DOHH2 (cell line): ENCODE measurements at regions not wholly inside any gene's neighbourhood (a gene's known extent, or its start where the extent isn't known, plus 50 kb on each side); places are given as distances from the start of the nearest gene placed in this dataset.
A peak's percentile ranks its signal among the peaks of the same experiment; 100 is the strongest.

Experiments
- H3F3A ChIP-seq: fragments of 200-600 bp; sonication (generic), shearing (Covaris generic); 2 replicates; pipeline ENCODE4 v1.6.0; 2016; ENCODE audit warnings: antibody characterized with exemption, mild to moderate bottlenecking; ENCODE audit not compliant: control insufficient read depth, insufficient read depth
- H3K27ac ChIP-seq: fragments of 200-600 bp; sonication (generic); 2 replicates; pipeline ENCODE4 v1.5.1; 2014; ENCODE audit warnings: low read depth, mild to moderate bottlenecking, low read length, moderate library complexity
- H3K27me3 ChIP-seq: fragments of 200-600 bp; sonication (generic); 2 replicates; pipeline ENCODE4 v1.6.1; 2014; ENCODE audit warnings: mild to moderate bottlenecking, low read length, mixed read lengths; ENCODE audit not compliant: control insufficient read depth
- H3K36me3 ChIP-seq: fragments of 200-600 bp; sonication (generic); 2 replicates; pipeline ENCODE4 v1.6.1; 2014; ENCODE audit warnings: mild to moderate bottlenecking, low read length, moderate library complexity, mixed read lengths; ENCODE audit not compliant: control insufficient read depth
- H3K4me1 ChIP-seq: fragments of 200-600 bp; sonication (generic); 2 replicates; pipeline ENCODE4 v1.6.1; 2014; ENCODE audit warnings: mild to moderate bottlenecking, low read length, mixed read lengths; ENCODE audit not compliant: control insufficient read depth
- H3K4me2 ChIP-seq: fragments of 200-600 bp; sonication (generic); 2 replicates; pipeline ENCODE4 v1.6.0; 2014; ENCODE audit warnings: mild to moderate bottlenecking, low read length, moderate library complexity
- H3K4me3 ChIP-seq: fragments of 200-600 bp; sonication (generic); 2 replicates; pipeline ENCODE4 v1.5.1; 2014; ENCODE audit warnings: mild to moderate bottlenecking, low read length, mixed read lengths
- H3K79me2 ChIP-seq: fragments of 200-600 bp; sonication (generic); 2 replicates; pipeline ENCODE4 v1.6.1; 2014; ENCODE audit warnings: mild to moderate bottlenecking, low read length, mixed read lengths; ENCODE audit not compliant: control insufficient read depth
- H3K9me2 ChIP-seq: fragments of 200-600 bp; sonication (generic); replicated peaks from 2 replicates; pipeline ENCODE4 v1.6.1; 2014; ENCODE audit warnings: mild to moderate bottlenecking, low read length, mixed read lengths; ENCODE audit not compliant: control insufficient read depth
- H3K9me3 ChIP-seq: fragments of 200-600 bp; sonication (generic); 2 replicates; pipeline ENCODE4 v1.6.1; 2014; ENCODE audit warnings: antibody characterized with exemption, low read length, mixed read lengths; ENCODE audit not compliant: control insufficient read depth, insufficient read depth
- H4K20me1 ChIP-seq: fragments of 200-600 bp; sonication (generic); 2 replicates; pipeline ENCODE4 v1.6.0; 2014; ENCODE audit warnings: low read depth, mild to moderate bottlenecking, antibody characterized with exemption, low read length, moderate library complexity; ENCODE audit not compliant: control insufficient read depth, insufficient read depth
- CTCF ChIP-seq: fragments of 200-600 bp; sonication (generic); IDR thresholded peaks from one replicate; pipeline ENCODE4 v1.5.1; 2014; ENCODE audit warnings: antibody characterized with exemption, mild to moderate bottlenecking, low read depth, low read length; ENCODE audit not compliant: poor library complexity, severe bottlenecking
- EZH2phosphoT487 ChIP-seq: fragments of 200-600 bp; sonication (generic); IDR thresholded peaks from 2 replicates; pipeline ENCODE4 v1.6.1; 2017; ENCODE audit warnings: borderline replicate concordance, mild to moderate bottlenecking, antibody characterized with exemption, low read length, moderate library complexity, mixed read lengths

DNA sequence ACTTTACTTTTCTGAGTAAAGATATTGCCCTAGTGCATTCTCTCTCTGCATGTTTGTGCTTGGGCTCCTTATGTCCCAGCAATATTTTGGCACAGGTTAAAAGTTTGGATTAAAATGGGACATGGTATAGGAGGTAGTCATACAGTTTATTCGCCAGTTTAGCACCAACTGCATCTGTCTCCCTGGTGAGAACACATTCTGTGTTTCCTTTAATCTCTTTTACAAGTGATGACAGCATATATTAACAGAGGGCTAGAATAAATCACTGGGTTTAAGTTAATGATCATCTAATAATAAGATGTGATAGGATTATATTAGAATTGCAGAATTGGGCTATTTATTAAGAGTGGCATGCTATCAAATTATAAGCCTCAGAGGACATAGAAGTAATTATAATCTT, 550.1 kb downstream of the LRRC70 start:
- H3K4me3 ChIP-seq = no peak overlapping the region
- H3K36me3 ChIP-seq = no peaks in the 10 kb centered on the region
- no peaks in the 10 kb centered on the region for H3K9me2 ChIP-seq
- H3K27ac ChIP-seq = no peak overlapping the region
- H3K27me3 ChIP-seq = no peaks in the 10 kb centered on the region
- H3K4me1 ChIP-seq = no peaks in the 10 kb centered on the region
- TF ChIP-seq EZH2phosphoT487 = no peak
- TF ChIP-seq CTCF = no peak
- H3F3A ChIP-seq = no peaks in the 10 kb centered on the region
- H3K79me2 ChIP-seq = no peaks in the 10 kb centered on the region
- no peak overlapping the region for H3K4me2 ChIP-seq
- no peaks in the 10 kb centered on the region for H3K9me3 ChIP-seq
- H4K20me1 ChIP-seq = no peaks in the 10 kb centered on the region

DNA sequence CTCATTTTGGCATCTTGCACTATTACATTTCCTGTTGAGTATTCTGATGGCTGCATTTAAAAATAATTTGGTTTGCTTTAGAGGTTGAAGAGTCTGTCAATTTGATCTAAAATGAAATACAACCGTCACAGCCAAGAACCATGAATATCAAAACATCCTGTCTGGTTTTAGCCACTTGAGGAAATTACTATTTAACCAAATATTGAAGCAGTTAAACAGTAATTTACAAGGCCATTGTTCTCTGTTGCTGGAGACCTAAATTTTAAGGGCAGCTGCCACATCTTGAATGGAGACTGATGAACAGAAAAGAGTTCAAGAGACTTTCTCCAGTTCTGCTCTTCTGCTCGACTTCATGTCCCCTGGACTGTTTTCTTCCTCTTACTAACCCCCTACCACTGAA, 549.4 kb downstream of the LRRC70 start:
- no peak overlapping the region for H3K4me2 ChIP-seq
- no peaks in the 10 kb centered on the region for H3K27me3 ChIP-seq
- H3K79me2 ChIP-seq = no peaks in the 10 kb centered on the region
- no peak overlapping the region for H3K27ac ChIP-seq
- H4K20me1 ChIP-seq = no peaks in the 10 kb centered on the region
- no peak overlapping the region for H3K4me3 ChIP-seq
- no peaks in the 10 kb centered on the region for H3K9me2 ChIP-seq
- TF ChIP-seq CTCF (no peak), EZH2phosphoT487 (no peak)
- no peaks in the 10 kb centered on the region for H3K4me1 ChIP-seq
- no peaks in the 10 kb centered on the region for H3F3A ChIP-seq
- no peaks in the 10 kb centered on the region for H3K36me3 ChIP-seq
- H3K9me3 ChIP-seq = no peaks in the 10 kb centered on the region

DNA sequence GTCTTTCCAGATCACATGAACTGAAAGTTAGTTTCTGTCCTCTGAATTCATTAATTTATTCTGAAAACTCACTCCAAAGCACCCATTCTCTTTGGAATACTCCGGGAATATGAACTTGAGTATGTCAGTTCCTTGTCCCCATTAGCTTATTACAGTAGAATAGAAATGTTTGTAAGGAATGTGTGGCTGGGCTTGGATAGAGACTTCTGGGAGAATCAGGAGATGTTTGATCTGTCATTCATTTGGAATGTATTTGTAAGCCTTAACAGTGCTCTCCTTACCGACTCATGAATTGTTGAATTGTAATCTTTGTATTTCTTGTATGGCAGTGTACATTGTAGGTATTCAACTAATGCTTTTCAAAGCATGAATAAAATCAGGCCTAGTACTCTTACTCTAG, 548.4 kb downstream of the LRRC70 start:
- no peak overlapping the region for H3K4me2 ChIP-seq
- H3F3A ChIP-seq = no peaks in the 10 kb centered on the region
- no peak for TF ChIP-seq CTCF
- no peaks in the 10 kb centered on the region for H3K36me3 ChIP-seq
- H3K4me1 ChIP-seq = no peaks in the 10 kb centered on the region
- H3K4me3 ChIP-seq = no peak overlapping the region
- no peaks in the 10 kb centered on the region for H4K20me1 ChIP-seq
- H3K27me3 ChIP-seq = no peaks in the 10 kb centered on the region
- no peaks in the 10 kb centered on the region for H3K79me2 ChIP-seq
- H3K27ac ChIP-seq = no peak overlapping the region
- H3K9me2 ChIP-seq = no peaks in the 10 kb centered on the region
- H3K9me3 ChIP-seq = no peaks in the 10 kb centered on the region

- no peak overlapping the region for H3K27ac ChIP-seq
- no peak overlapping the region for H3K4me3 ChIP-seq
- H3K9me3 ChIP-seq = no peaks in the 10 kb centered on the region
- H3F3A ChIP-seq = no peaks in the 10 kb centered on the region
- H3K36me3 ChIP-seq = no peaks in the 10 kb centered on the region
- H3K27me3 ChIP-seq = no peaks in the 10 kb centered on the region
- no peak for TF ChIP-seq EZH2phosphoT487
- TF ChIP-seq CTCF = peak; percentile 47
- no peaks in the 10 kb centered on the region for H3K79me2 ChIP-seq
- no peaks in the 10 kb centered on the region for H3K9me2 ChIP-seq
- no peaks in the 10 kb centered on the region for H3K4me1 ChIP-seq
- H3K4me2 ChIP-seq = no peak overlapping the region
- H4K20me1 ChIP-seq = no peaks in the 10 kb centered on the region
Observed at GRCh38 chr5:63125862-63126261, 547.2 kb downstream of the LRRC70 start.
